ENCODE measurements at regions not wholly inside any gene's neighbourhood (a gene's known extent, or its start where the extent isn't known, plus 50 kb on each side); places are given as distances from the start of the nearest gene placed in this dataset.

DNA sequence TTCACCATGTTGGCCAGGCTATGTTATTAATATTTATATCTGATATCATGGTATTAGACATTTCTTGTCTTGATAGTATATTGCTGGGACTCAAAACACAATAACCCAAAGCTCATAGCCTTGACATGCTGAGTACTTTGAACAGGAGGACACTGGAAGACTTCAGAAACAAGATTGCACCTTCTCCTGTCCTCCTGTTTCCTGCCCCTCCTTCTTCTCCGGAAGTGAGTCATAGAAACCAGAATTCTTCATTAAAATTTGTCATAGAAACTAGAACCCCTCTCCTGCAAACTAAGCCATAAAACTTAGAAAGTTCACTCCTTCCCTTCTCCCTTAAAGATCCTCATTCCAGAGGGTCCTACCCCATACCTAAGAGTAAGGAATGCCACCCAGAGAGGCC lies 400.2 kb downstream of the SLITRK5 start:
- Histone ChIP-seq H3K36me3 (no peaks in the 10 kb centered on the region), H3K9me3 (no peaks in the 10 kb centered on the region), H3K4me3 (replicated peaks in 1 of 3) (no peak overlapping the region), H3K27me3 (no peaks in the 10 kb centered on the region), H3K4me1 (no peaks in the 10 kb centered on the region), H3K27ac (no peak overlapping the region)
- TF ChIP-seq POLR2A (IDR thresholded peaks at IDR 0.05): no peak
- TF ChIP-seq, protein P1, sequence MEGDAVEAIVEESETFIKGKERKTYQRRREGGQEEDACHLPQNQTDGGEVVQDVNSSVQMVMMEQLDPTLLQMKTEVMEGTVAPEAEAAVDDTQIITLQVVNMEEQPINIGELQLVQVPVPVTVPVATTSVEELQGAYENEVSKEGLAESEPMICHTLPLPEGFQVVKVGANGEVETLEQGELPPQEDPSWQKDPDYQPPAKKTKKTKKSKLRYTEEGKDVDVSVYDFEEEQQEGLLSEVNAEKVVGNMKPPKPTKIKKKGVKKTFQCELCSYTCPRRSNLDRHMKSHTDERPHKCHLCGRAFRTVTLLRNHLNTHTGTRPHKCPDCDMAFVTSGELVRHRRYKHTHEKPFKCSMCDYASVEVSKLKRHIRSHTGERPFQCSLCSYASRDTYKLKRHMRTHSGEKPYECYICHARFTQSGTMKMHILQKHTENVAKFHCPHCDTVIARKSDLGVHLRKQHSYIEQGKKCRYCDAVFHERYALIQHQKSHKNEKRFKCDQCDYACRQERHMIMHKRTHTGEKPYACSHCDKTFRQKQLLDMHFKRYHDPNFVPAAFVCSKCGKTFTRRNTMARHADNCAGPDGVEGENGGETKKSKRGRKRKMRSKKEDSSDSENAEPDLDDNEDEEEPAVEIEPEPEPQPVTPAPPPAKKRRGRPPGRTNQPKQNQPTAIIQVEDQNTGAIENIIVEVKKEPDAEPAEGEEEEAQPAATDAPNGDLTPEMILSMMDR (IDR thresholded peaks at IDR 0.05): no peak
- no peak for DNase-seq
- 83% methylated on average over 1 of the region's 1 CpG for WGBS, 2 donors
- intact Hi-C loops (cut with DNase I): no loop called here

DNA sequence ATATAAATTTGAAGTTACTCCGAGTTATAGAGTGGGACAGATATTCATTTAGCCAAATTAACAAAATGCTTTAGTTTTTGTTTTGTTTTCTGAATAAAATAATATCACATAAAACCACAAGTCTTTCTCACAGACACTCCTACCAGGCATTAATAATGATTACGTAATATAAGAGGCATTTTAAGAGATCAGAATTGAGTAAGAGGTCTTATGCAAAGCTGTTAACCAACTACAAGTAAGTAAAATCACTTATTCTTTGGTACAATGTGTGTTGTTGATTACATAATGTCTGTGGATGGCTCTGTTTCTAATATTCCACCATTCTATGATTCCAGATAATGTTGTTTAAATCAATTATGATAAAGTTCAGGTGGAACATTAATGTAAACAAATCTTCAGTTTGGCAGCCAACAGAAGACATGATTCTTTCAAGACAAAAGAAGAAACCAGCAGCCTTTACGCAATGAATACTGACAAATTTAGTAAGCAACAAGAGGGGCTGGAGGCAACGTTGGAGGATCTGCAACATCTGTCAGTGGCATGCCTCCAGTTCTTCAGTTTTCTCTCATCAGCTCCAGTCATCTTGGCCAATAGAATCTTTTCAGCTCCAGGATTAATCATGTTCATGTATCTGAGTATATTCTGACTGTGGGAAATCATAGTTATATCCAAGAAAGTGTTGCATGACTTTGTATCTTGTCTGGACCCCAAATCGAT lies 403.8 kb downstream of the SLITRK5 start:
- Histone ChIP-seq H3K4me3 (replicated peaks in 1 of 3) (no peak overlapping the region), H3K27me3 (no peaks in the 10 kb centered on the region), H3K36me3 (no peaks in the 10 kb centered on the region), H3K4me1 (no peaks in the 10 kb centered on the region), H3K27ac (no peak overlapping the region), H3K9me3 (no peaks in the 10 kb centered on the region)
- no peak for DNase-seq
- 79 to 82% methylated on average over 5 of the region's 5 CpGs for WGBS, 2 donors
- TF ChIP-seq, protein P1 (IDR thresholded peaks at IDR 0.05): no peak
- TF ChIP-seq POLR2A (IDR thresholded peaks at IDR 0.05): no peak
- intact Hi-C loops (cut with DNase I): no loop called here

DNA sequence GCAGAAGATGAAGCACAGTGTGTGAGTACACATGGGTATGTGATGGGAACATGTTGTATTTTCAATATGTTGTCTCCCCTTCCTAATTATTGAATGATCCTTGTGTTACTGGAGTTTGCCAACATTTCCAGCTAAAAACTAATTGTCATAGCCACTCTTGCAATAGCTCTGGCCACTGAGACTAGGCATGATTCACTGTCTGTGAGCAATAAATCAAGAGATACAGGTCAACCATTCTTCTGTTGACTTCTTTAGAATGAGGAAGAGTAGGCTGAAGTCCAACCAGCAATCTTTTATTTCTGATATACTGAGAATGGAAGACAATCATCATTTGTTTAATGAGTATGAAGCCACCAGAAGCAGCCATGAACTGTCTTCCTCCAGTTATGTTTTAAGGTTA lies 413.9 kb downstream of the SLITRK5 start:
- no peak overlapping the region for H3K4me3 ChIP-seq (replicated peaks in 1 of 3)
- H3K27ac ChIP-seq: no peak overlapping the region
- no peaks in the 10 kb centered on the region for H3K27me3 ChIP-seq
- no peak for TF ChIP-seq POLR2A (IDR thresholded peaks at IDR 0.05)
- TF ChIP-seq, protein P1 (IDR thresholded peaks at IDR 0.05): no peak
- no peaks in the 10 kb centered on the region for H3K9me3 ChIP-seq
- H3K36me3 ChIP-seq: no peaks in the 10 kb centered on the region
- intact Hi-C loops (cut with DNase I): no loop called here
- no peak for DNase-seq
- H3K4me1 ChIP-seq: no peaks in the 10 kb centered on the region

DNA sequence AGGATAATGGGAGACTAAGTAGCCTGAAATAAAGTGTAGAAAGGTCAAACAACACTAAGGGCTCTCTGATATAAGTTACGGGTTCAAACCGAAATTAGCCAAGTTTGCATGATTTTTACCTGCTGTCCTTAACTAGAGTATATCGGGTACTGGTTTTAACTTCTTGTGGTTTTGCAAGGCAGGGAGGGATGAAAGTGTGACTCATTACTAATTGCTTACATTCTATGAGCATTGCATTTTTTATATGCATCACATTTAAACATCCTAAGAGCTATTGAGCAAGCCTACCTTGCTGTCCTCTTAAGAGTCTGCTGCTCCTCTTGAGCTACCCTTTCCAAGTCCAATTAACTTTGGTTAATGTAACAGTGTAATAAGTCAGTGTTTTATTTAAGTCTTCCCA lies 415.4 kb downstream of the SLITRK5 start:
- Histone ChIP-seq H3K9me3 (no peaks in the 10 kb centered on the region), H3K4me1 (no peaks in the 10 kb centered on the region), H3K27me3 (no peaks in the 10 kb centered on the region), H3K4me3 (replicated peaks in 1 of 3) (no peak overlapping the region), H3K27ac (no peak overlapping the region), H3K36me3 (no peaks in the 10 kb centered on the region)
- DNase-seq: no peak
- 95 to 97% methylated on average over 3 of the region's 3 CpGs for WGBS, 2 donors
- intact Hi-C loops (cut with DNase I): no loop called here
- TF ChIP-seq POLR2A (IDR thresholded peaks at IDR 0.05): no peak
- TF ChIP-seq, protein P1 (IDR thresholded peaks at IDR 0.05): no peak

DNA sequence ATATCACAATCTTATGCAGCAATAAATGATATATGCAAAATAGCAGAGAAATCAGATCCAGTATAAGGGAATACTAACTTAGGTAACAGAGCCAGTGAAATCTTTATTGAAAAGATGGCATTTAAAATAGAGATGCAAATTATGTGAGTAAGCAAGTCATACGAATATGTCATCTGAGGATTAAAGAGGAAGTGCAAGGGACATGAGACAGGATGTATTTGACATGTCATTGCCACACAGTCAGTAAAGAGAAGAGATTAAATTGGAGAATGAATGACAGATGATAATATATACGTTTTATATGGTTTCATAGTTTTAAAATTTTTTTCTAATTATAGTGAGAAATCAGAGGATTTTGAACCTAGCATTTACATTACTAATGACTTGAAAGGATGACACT lies 426.4 kb downstream of the SLITRK5 start:
- no peaks in the 10 kb centered on the region for H3K9me3 ChIP-seq
- H3K27me3 ChIP-seq: no peaks in the 10 kb centered on the region
- no peak for DNase-seq
- H3K4me3 ChIP-seq (replicated peaks in 1 of 3): no peak overlapping the region
- H3K27ac ChIP-seq: no peak overlapping the region
- 22 to 59% methylated on average over 2 of the region's 2 CpGs for WGBS, 2 donors
- TF ChIP-seq POLR2A (IDR thresholded peaks at IDR 0.05): no peak
- TF ChIP-seq, protein P1 (IDR thresholded peaks at IDR 0.05): no peak
- H3K4me1 ChIP-seq: no peaks in the 10 kb centered on the region
- intact Hi-C loops (cut with DNase I): no loop called here
- no peaks in the 10 kb centered on the region for H3K36me3 ChIP-seq

All from thyroid gland (tissue), 4 donors.